HCT116 (cell line): ENCODE measurements at regions not wholly inside any gene's neighbourhood (a gene's known extent, or its start where the extent isn't known, plus 50 kb on each side); places are given as distances from the start of the nearest gene placed in this dataset.

Source experiments
- ATAC-seq: fragments of 200-7000 bp; cut with Tn5 transposase; 2 replicates; pipeline ENCODE4 v1.9.1; 2020; ENCODE audit warnings: mild to moderate bottlenecking, moderate library complexity
- BruUV-seq: library from RNA; stranded (reverse); fragments of 400-500 nt; replicated peaks from 2 replicates; lab custom pipeline; 2021; lab: Mats Ljungman, UMichigan
- CTCF ChIA-PET: fragments of 300-600 bp; sonication (Branson Sonifier 250); formaldehyde crosslinking; loops from one replicate; lab custom pipeline; 2021; ENCODE audit warnings: antibody characterized with exemption; lab: Charles Lee
- POLR2A ChIA-PET: fragments of 300-600, 350-600 bp; sonication (Branson Sonifier 250); formaldehyde crosslinking; loops from one replicate; lab custom pipeline; 2021; ENCODE audit warnings: antibody characterized with exemption; lab: Charles Lee
- RAD21 ChIA-PET, 2 experiments: fragments of 300-600 bp; sonication (Branson Sonifier 250); formaldehyde crosslinking; loops; one replicate each; lab custom pipeline; 2023; ENCODE audit warnings: low total read pairs in 2 of 2; ENCODE audit not compliant: uncharacterized antibody in 2 of 2, unreplicated experiment in 2 of 2, low non-redundant PET in 1 of 2; lab: Charles Lee
- DNase-seq: peaks from one replicate; pipeline ENCODE4 v3.0.0-alpha.2; 2010; ENCODE audit warnings: low read depth, low spot score
- H2AFZ ChIP-seq: fragments of 200-600 bp; shearing (Covaris generic), sonication (generic); 2 replicates; pipeline ENCODE4 v1.6.1; 2017; ENCODE audit warnings: low read depth, mixed run types, mixed read lengths, antibody characterized with exemption, low read length; ENCODE audit not compliant: poor library complexity, severe bottlenecking
- H3K27ac ChIP-seq: 2 replicates; pipeline ENCODE4 v1.5.1; 2012; ENCODE audit warnings: low read depth, low read length
- H3K27me3 ChIP-seq: fragments of 200-600 bp; sonication (generic); 2 replicates; pipeline ENCODE4 v1.6.1; 2016; ENCODE audit warnings: mixed run types, low read length, mixed read lengths; ENCODE audit not compliant: insufficient read depth
- H3K36me3 ChIP-seq, 2 experiments: fragments of 200-500 bp in 1 of 2; fragments of 200-600 bp in 1 of 2; sonication (Bioruptor generic) in 1 of 2; sonication (generic) in 1 of 2; 2 replicates each; pipeline versions ENCODE4 v1.5.1 to v1.6.1; 2014 to 2016; ENCODE audit warnings: low read length in 2 of 2, inconsistent platforms in 1 of 2, mixed read lengths in 1 of 2, mixed run types in 1 of 2; ENCODE audit not compliant: insufficient read depth in 2 of 2, control insufficient read depth in 1 of 2
- H3K4me1 ChIP-seq, 2 experiments: fragments of 200-600 bp in 1 of 2; sonication (generic) in 1 of 2; 2 replicates each; pipeline versions ENCODE4 v1.5.1 to v1.6.1; 2012 to 2017; ENCODE audit warnings: low read length in 2 of 2, inconsistent platforms in 1 of 2, mild to moderate bottlenecking in 1 of 2, mixed read lengths in 1 of 2, mixed run types in 1 of 2, moderate library complexity in 1 of 2; ENCODE audit not compliant: insufficient read depth in 2 of 2, control insufficient read depth in 1 of 2
- H3K4me2 ChIP-seq: fragments of 200-600 bp; sonication (generic); 2 replicates; pipeline ENCODE4 v1.6.1; 2017; ENCODE audit warnings: mixed run types, low read length, mixed read lengths
- H3K4me3 ChIP-seq, 2 experiments: fragments of 200-600 bp in 1 of 2; sonication (generic) in 1 of 2; replicated peaks in 1 of 2; 2 replicates each; pipeline ENCODE4 v1.5.1; 2011 to 2016; ENCODE audit warnings: low read length in 2 of 2, control low read depth in 1 of 2, low read depth in 1 of 2, mild to moderate bottlenecking in 1 of 2, mixed read lengths in 1 of 2, mixed run types in 1 of 2
- H3K79me2 ChIP-seq: fragments of 200-600 bp; sonication (generic); 2 replicates; pipeline ENCODE4 v1.6.1; 2017; ENCODE audit warnings: mild to moderate bottlenecking, mixed run types, low read length, moderate library complexity, mixed read lengths; ENCODE audit not compliant: insufficient read depth
- H3K9ac ChIP-seq: fragments of 200-600 bp; sonication (generic); 2 replicates; pipeline ENCODE4 v1.6.1; 2016; ENCODE audit warnings: low read length, mixed read lengths
- H3K9me2 ChIP-seq: fragments of 200-600 bp; sonication (generic), shearing (Covaris generic); 2 replicates; pipeline ENCODE4 v1.6.1; 2017; ENCODE audit warnings: mixed run types, mild to moderate bottlenecking, moderate library complexity; ENCODE audit not compliant: insufficient read depth
- H3K9me3 ChIP-seq, 2 experiments: fragments of 200-500 bp in 1 of 2; fragments of 200-600 bp in 1 of 2; sonication (Bioruptor generic) in 1 of 2; sonication (generic) in 1 of 2; 2 replicates each; pipeline ENCODE4 v1.6.1; 2014 to 2017; ENCODE audit warnings: low read length in 2 of 2, mixed read lengths in 2 of 2, inconsistent platforms in 1 of 2, low read depth in 1 of 2, mild to moderate bottlenecking in 1 of 2, mixed run types in 1 of 2, moderate library complexity in 1 of 2; ENCODE audit not compliant: control insufficient read depth in 1 of 2, insufficient read depth in 1 of 2
- H4K20me1 ChIP-seq: fragments of 200-600 bp; sonication (generic), shearing (Covaris generic); 2 replicates; pipeline ENCODE4 v1.6.1; 2017; ENCODE audit warnings: mixed run types, mild to moderate bottlenecking, moderate library complexity; ENCODE audit not compliant: insufficient read depth
- ATF3 ChIP-seq: IDR thresholded peaks from 2 replicates; pipeline ENCODE4 v1.6.1; 2012
- EZH2phosphoT487 ChIP-seq: fragments of 200-600 bp; IDR thresholded peaks from 2 replicates; pipeline ENCODE4 v1.6.1; 2018; ENCODE audit warnings: antibody characterized with exemption, borderline replicate concordance
- SIN3A ChIP-seq: IDR thresholded peaks from 2 replicates; pipeline ENCODE4 v1.6.1; 2012; ENCODE audit warnings: low read depth
- TCF7L2 ChIP-seq: IDR thresholded peaks from 2 replicates; pipeline ENCODE4 v1.7.0; 2011; ENCODE audit warnings: borderline replicate concordance, inconsistent platforms; ENCODE audit not compliant: insufficient read depth, insufficient read length; ENCODE audit errors: extremely low read depth
- YY1 ChIP-seq: IDR thresholded peaks from 2 replicates; pipeline ENCODE4 v1.6.1; 2011; ENCODE audit warnings: low read length, low read depth, moderate library complexity, mild to moderate bottlenecking; ENCODE audit not compliant: insufficient replicate concordance; ENCODE audit errors: extremely low read depth
- intact Hi-C: fragments of 100-400 bp; cut with micrococcal nuclease; formaldehyde crosslinking; loops from 2 replicates; pipeline ENCODE4 v1.10.0; 2022

GRCh38 chr5:118692811-118693342 lies 295.5 kb downstream of the DTWD2 start:
- Histone ChIP-seq H3K9me2 (no peaks in the 10 kb centered on the region), H3K9ac (no peak overlapping the region), H4K20me1 (no peaks in the 10 kb centered on the region), H3K9me3 (no peaks in the 10 kb centered on the region), H3K4me3 (no peak overlapping the region), H3K4me1 (no peaks in the 10 kb centered on the region), H3K27ac (no peak overlapping the region), H3K36me3 (no peaks in the 10 kb centered on the region), H3K27me3 (no peaks in the 10 kb centered on the region), H2AFZ (no peak overlapping the region), H3K4me2 (no peak overlapping the region), H3K79me2 (no peaks in the 10 kb centered on the region)
- POLR2A ChIA-PET = no interaction called here
- intact Hi-C loops = no loop called here
- DNase-seq (no peak), ATAC-seq (no peak)
- RAD21 ChIA-PET = no interaction called here
- TF ChIP-seq EZH2phosphoT487 (no peak), TCF7L2 (no peak), SIN3A (no peak), ATF3 (no peak), YY1 (no peak)
- no TSS peak for BruUV-seq
- CTCF ChIA-PET = no interaction called here

GRCh38 chr5:118687661-118688621 lies 300.4 kb downstream of the DTWD2 start:
- no peak for DNase-seq
- Histone ChIP-seq H2AFZ (no peak overlapping the region), H3K9me2 (no peaks in the 10 kb centered on the region; the same call in 1 of the 2 replicates), H3K9ac (no peak overlapping the region), H3K4me3 (no peak overlapping the region), H3K27me3 (no peaks in the 10 kb centered on the region), H3K27ac (no peak overlapping the region), H3K79me2 (no peaks in the 10 kb centered on the region), H3K4me1 (no peaks in the 10 kb centered on the region), H3K9me3 (no peaks in the 10 kb centered on the region), H3K36me3 (no peaks in the 10 kb centered on the region), H3K4me2 (no peak overlapping the region), H4K20me1 (no peaks in the 10 kb centered on the region)
- CTCF ChIA-PET = no interaction called here
- RAD21 ChIA-PET = no interaction called here
- POLR2A ChIA-PET = no interaction called here
- intact Hi-C loops = no loop called here
- no peak for ATAC-seq
- no TSS peak for BruUV-seq
- TF ChIP-seq ATF3 = no peak
